Endothelial cell of umbilical vein (primary cell): ENCODE measurements at regions not wholly inside any gene's neighbourhood (a gene's known extent, or its start where the extent isn't known, plus 50 kb on each side); places are given as distances from the start of the nearest gene placed in this dataset.

Experiments used
- BruUV-seq: library from RNA; stranded (reverse); fragments of 400-500 nt; replicated peaks from 2 replicates; lab custom pipeline; 2021; lab: Mats Ljungman, UMichigan
- CTCF ChIA-PET: fragments of 300-600, 350-600 bp; sonication (Branson Sonifier 250); formaldehyde crosslinking; loops from one replicate; lab custom pipeline; 2021; ENCODE audit warnings: antibody characterized with exemption, inconsistent platforms; lab: Charles Lee
- POLR2A ChIA-PET: fragments of 300-600, 350-600 bp; sonication (Branson Sonifier 250); formaldehyde crosslinking; loops from one replicate; lab custom pipeline; 2021; ENCODE audit warnings: antibody characterized with exemption, inconsistent platforms; lab: Charles Lee
- DNase-seq: peaks from one replicate; pipeline ENCODE4 v3.0.0-alpha.2; 2011; ENCODE audit warnings: low read depth, low spot score
- FAIRE-seq: peaks from 2 replicates; lab custom pipeline; 2011; peaks lifted over from hg19 to GRCh38; lab: Jason Lieb, UNC
- H2AFZ ChIP-seq: 2 replicates; pipeline ENCODE4 v1.6.0; 2012; ENCODE audit warnings: low read depth, low read length, control low read depth, inconsistent platforms
- H3K27ac ChIP-seq: 2 replicates; pipeline ENCODE4 v1.5.1; 2011; ENCODE audit warnings: low read depth, mild to moderate bottlenecking, control low read depth, low read length, moderate library complexity; ENCODE audit not compliant: insufficient read depth
- H3K27me3 ChIP-seq, 2 experiments: 2 replicates each; pipeline versions ENCODE4 v1.6.0 to v1.6.1; 2011; ENCODE audit warnings: low read length in 2 of 2, mixed read lengths in 1 of 2; ENCODE audit not compliant: control insufficient read depth in 2 of 2, insufficient read depth in 2 of 2
- H3K36me3 ChIP-seq, 2 experiments: 2 replicates in 1 of 2; 3 replicates in 1 of 2; pipeline ENCODE4 v1.5.1; 2011; ENCODE audit warnings: low read length in 2 of 2, mild to moderate bottlenecking in 1 of 2, moderate library complexity in 1 of 2; ENCODE audit not compliant: control insufficient read depth in 2 of 2, insufficient read depth in 2 of 2; ENCODE audit errors: extremely low read depth in 1 of 2
- H3K4me1 ChIP-seq: 3 replicates; pipeline ENCODE4 v1.5.1; 2011; ENCODE audit warnings: mild to moderate bottlenecking, low read length; ENCODE audit not compliant: control insufficient read depth, insufficient read depth; ENCODE audit errors: extremely low read depth
- H3K4me2 ChIP-seq: 2 replicates; pipeline ENCODE4 v1.6.1; 2011; ENCODE audit warnings: low read length, control low read depth, mixed read lengths; ENCODE audit not compliant: insufficient read depth
- H3K4me3 ChIP-seq, 3 experiments: fragments of 200-600 bp in 1 of 3; sonication (generic), shearing (Covaris generic) in 1 of 3; replicated peaks in 1 of 3; 2 replicates each; pipeline ENCODE4 v1.5.1; 2011 to 2016; ENCODE audit warnings: control low read depth in 3 of 3, low read length in 3 of 3, mild to moderate bottlenecking in 2 of 3, inconsistent platforms in 1 of 3, low read depth in 1 of 3, moderate library complexity in 1 of 3; ENCODE audit not compliant: insufficient read depth in 1 of 3
- H3K79me2 ChIP-seq: 2 replicates; pipeline ENCODE4 v1.6.0; 2012; ENCODE audit warnings: low read length, inconsistent platforms; ENCODE audit not compliant: control insufficient read depth, insufficient read depth
- H3K9ac ChIP-seq: replicated peaks from 2 replicates; pipeline ENCODE3; 2011; ENCODE audit warnings: low read length, control low read depth; ENCODE audit not compliant: insufficient read depth; ENCODE audit errors: extremely low read depth
- H3K9me1 ChIP-seq: replicated peaks from 3 replicates; pipeline ENCODE4 v1.6.0; 2011; ENCODE audit warnings: mild to moderate bottlenecking, low read length; ENCODE audit not compliant: control insufficient read depth, insufficient read depth; ENCODE audit errors: extremely low read depth
- H3K9me3 ChIP-seq: replicated peaks from 2 replicates; pipeline ENCODE4 v1.5.1; 2012; ENCODE audit warnings: low read length, inconsistent platforms; ENCODE audit not compliant: control insufficient read depth, insufficient read depth
- H4K20me1 ChIP-seq: replicated peaks from 2 replicates; pipeline ENCODE3; 2011; ENCODE audit warnings: mild to moderate bottlenecking, low read length; ENCODE audit not compliant: control insufficient read depth, insufficient read depth; ENCODE audit errors: extremely low read depth
- EZH2 ChIP-seq: IDR thresholded peaks from 2 replicates; pipeline ENCODE4 v1.6.1; 2012; ENCODE audit warnings: borderline replicate concordance, low read depth, mild to moderate bottlenecking, moderate library complexity, low read length, inconsistent platforms; ENCODE audit not compliant: severe bottlenecking
- FOS ChIP-seq: IDR thresholded peaks from 2 replicates; pipeline ENCODE4 v1.6.1; 2011; ENCODE audit warnings: mild to moderate bottlenecking, low read length, moderate library complexity, borderline replicate concordance; ENCODE audit not compliant: insufficient read depth
- GATA2 ChIP-seq: IDR thresholded peaks from 2 replicates; pipeline ENCODE4 v1.7.0; 2011; ENCODE audit warnings: low read depth, mild to moderate bottlenecking, moderate library complexity, mixed read lengths, low read length; ENCODE audit not compliant: insufficient read length, insufficient read depth
- JUN ChIP-seq: IDR thresholded peaks from 2 replicates; pipeline ENCODE4 v1.6.1; 2011; ENCODE audit warnings: borderline replicate concordance, low read depth; ENCODE audit not compliant: insufficient read length, insufficient read depth
- MYC ChIP-seq: IDR thresholded peaks from one replicate; pipeline ENCODE4 v1.6.1; 2011; ENCODE audit warnings: mild to moderate bottlenecking, low read depth, low read length
- POLR2A ChIP-seq: IDR thresholded peaks from 2 replicates; pipeline ENCODE4 v1.6.1; 2012; ENCODE audit warnings: low read depth, mild to moderate bottlenecking, control low read depth, low read length
- POLR2AphosphoS5 ChIP-seq: IDR thresholded peaks from 2 replicates; pipeline ENCODE4 v1.6.1; 2012; ENCODE audit warnings: low read depth, mild to moderate bottlenecking, control low read depth, low read length, moderate library complexity; ENCODE audit not compliant: insufficient read depth
- dilution Hi-C: fragments of 300-500 bp; cut with MboI; formaldehyde crosslinking; loops from one replicate; pipeline ENCODE4 v1.15.0; 2019; ENCODE audit warnings: low sequenced_read_pairs; ENCODE audit not compliant: extremely low pct_ligation_motif_present
- intact Hi-C: fragments of 100-400 bp; cut with micrococcal nuclease; formaldehyde crosslinking; loops from one replicate; pipeline ENCODE4 v1.10.0; 2022
- TF ChIP-seq, protein P1 (sequence below), 2 donors: IDR thresholded peaks; 1 replicate in 1 of 2; 2 replicates in 1 of 2; pipeline ENCODE4 v1.5.1; 2011; ENCODE audit warnings: low read length in 2 of 2, mild to moderate bottlenecking in 2 of 2, moderate library complexity in 2 of 2, control low read depth in 1 of 2, inconsistent platforms in 1 of 2, low read depth in 1 of 2; ENCODE audit not compliant: insufficient read depth in 1 of 2; ENCODE audit errors: extremely low read depth in 1 of 2
- TF ChIP-seq, protein P2 (sequence below): IDR thresholded peaks from 2 replicates; pipeline ENCODE4 v1.6.1; 2011; ENCODE audit not compliant: insufficient read depth, insufficient read length

DNA sequence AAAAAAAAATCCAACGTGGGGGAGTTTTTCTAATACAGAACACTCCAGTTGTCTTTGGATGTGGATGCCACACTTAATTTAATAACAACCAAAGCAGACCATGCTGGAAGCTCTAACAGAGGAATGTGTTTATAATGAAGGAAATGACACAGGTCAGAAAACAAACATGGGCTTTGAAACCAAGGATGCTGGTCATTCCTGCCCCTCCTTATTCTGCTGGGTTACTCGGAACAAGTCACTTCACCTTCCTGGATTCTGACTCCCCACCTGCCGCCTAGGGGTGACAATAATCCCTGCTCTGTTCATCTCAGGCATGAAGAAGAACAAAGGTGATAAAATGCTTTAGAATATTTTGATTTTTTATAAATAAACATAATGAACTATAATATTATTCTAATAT, 240.9 kb upstream of the ADAMTS9 start:
- Histone ChIP-seq H4K20me1 (no peaks in the 10 kb centered on the region), H3K36me3 (no peaks in the 10 kb centered on the region), H3K4me3 (no peak overlapping the region), H3K9ac (peak overlapping the region; percentile 20), H3K4me1 (peaks cover 16% of the 10 kb centered on the region), H2AFZ (no peak overlapping the region), H3K27me3 (no peaks in the 10 kb centered on the region), H3K4me2 (peak overlapping the region; percentile 1), H3K9me3 (peaks cover 2% of the 10 kb centered on the region), H3K27ac (peak overlapping the region; percentile 54), H3K79me2 (no peaks in the 10 kb centered on the region), H3K9me1 (no peaks in the 10 kb centered on the region)
- BruUV-seq = no TSS peak
- DNase-seq (peak; percentile 93), FAIRE-seq (peak; percentile 90)
- dilution Hi-C loops = no loop called here
- no peak for TF ChIP-seq EZH2
- TF ChIP-seq, protein P1, sequence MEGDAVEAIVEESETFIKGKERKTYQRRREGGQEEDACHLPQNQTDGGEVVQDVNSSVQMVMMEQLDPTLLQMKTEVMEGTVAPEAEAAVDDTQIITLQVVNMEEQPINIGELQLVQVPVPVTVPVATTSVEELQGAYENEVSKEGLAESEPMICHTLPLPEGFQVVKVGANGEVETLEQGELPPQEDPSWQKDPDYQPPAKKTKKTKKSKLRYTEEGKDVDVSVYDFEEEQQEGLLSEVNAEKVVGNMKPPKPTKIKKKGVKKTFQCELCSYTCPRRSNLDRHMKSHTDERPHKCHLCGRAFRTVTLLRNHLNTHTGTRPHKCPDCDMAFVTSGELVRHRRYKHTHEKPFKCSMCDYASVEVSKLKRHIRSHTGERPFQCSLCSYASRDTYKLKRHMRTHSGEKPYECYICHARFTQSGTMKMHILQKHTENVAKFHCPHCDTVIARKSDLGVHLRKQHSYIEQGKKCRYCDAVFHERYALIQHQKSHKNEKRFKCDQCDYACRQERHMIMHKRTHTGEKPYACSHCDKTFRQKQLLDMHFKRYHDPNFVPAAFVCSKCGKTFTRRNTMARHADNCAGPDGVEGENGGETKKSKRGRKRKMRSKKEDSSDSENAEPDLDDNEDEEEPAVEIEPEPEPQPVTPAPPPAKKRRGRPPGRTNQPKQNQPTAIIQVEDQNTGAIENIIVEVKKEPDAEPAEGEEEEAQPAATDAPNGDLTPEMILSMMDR (IDR thresholded peaks at IDR 0.05; ENCODE audit: extremely low read depth in 1 of 2, insufficient read depth in 1 of 2, low read depth in 1 of 2, low read length in 2 of 2) = peak; percentile 8 to 27
- TF ChIP-seq POLR2AphosphoS5 = peak; percentile 56
- no peak for TF ChIP-seq MYC
- peak; percentile 61 for TF ChIP-seq JUN
- no peak for TF ChIP-seq POLR2A
- TF ChIP-seq, protein P2, sequence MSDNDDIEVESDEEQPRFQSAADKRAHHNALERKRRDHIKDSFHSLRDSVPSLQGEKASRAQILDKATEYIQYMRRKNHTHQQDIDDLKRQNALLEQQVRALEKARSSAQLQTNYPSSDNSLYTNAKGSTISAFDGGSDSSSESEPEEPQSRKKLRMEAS = no peak
- TF ChIP-seq FOS = peak; percentile 74
- peak; percentile 38 for TF ChIP-seq GATA2
- ChIA-PET CTCF (interaction anchor here (0.8 to 2.1 kb wide), 8 partner anchors 8 to 277 kb away, joined by 3 to 6 read pairs (median 4); no protein-coding TSS in a partner anchor), POLR2A (no interaction called here)
- intact Hi-C loops = loop anchor here (1.0 to 10.0 kb wide), 2 partner anchors 242 to 394 kb away; no protein-coding TSS in a partner anchor
